ENCODE measurements at regions not wholly inside any gene's neighbourhood (a gene's known extent, or its start where the extent isn't known, plus 50 kb on each side); places are given as distances from the start of the nearest gene placed in this dataset.

DNA sequence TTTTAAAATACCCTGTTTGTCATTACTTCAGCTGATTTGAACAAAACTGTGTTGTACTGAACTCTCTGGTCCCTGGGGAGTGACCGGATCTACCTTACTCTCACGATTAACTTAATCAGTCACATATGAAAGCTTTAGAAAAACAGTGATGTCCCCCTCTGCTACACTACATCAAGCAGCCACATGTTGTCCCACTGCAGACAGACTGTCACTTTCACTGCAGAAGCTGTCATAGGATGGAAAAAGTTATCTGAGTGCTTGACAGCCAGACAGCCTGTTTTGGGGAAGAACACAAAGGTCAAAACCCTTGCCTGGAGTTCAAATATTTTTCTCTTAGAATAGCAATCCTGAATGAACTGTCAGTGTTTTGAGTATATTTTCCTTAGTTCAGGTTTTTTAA lies 546.4 kb downstream of the DTWD2 start:
- TF ChIP-seq, protein P1, sequence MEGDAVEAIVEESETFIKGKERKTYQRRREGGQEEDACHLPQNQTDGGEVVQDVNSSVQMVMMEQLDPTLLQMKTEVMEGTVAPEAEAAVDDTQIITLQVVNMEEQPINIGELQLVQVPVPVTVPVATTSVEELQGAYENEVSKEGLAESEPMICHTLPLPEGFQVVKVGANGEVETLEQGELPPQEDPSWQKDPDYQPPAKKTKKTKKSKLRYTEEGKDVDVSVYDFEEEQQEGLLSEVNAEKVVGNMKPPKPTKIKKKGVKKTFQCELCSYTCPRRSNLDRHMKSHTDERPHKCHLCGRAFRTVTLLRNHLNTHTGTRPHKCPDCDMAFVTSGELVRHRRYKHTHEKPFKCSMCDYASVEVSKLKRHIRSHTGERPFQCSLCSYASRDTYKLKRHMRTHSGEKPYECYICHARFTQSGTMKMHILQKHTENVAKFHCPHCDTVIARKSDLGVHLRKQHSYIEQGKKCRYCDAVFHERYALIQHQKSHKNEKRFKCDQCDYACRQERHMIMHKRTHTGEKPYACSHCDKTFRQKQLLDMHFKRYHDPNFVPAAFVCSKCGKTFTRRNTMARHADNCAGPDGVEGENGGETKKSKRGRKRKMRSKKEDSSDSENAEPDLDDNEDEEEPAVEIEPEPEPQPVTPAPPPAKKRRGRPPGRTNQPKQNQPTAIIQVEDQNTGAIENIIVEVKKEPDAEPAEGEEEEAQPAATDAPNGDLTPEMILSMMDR (conservative IDR thresholded peaks at IDR 0.05 in 1 of 2, IDR thresholded peaks at IDR 0.05 in 1 of 2; ENCODE audit: extremely low read depth in 1 of 2, insufficient read depth in 1 of 2, low read depth in 1 of 2, low read length in 2 of 2): no peak
- no peak for TF ChIP-seq EZH2 (IDR thresholded peaks at IDR 0.05; ENCODE audit: borderline replicate concordance, low read length)

Data from mammary epithelial cell (primary cell).